HG03159 (cell line): ENCODE measurements at regions not wholly inside any gene's neighbourhood (a gene's known extent, or its start where the extent isn't known, plus 50 kb on each side); places are given as distances from the start of the nearest gene placed in this dataset.
A peak's percentile ranks its signal among the peaks of the same experiment; 100 is the strongest.

ENCODE experiments used
- ATAC-seq: cut with Tn5 transposase; IDR thresholded peaks from one replicate; pipeline ENCODE4 v1.9.1; 2021; ENCODE audit warnings: mild to moderate bottlenecking, moderate library complexity; ENCODE audit not compliant: unreplicated experiment

DNA sequence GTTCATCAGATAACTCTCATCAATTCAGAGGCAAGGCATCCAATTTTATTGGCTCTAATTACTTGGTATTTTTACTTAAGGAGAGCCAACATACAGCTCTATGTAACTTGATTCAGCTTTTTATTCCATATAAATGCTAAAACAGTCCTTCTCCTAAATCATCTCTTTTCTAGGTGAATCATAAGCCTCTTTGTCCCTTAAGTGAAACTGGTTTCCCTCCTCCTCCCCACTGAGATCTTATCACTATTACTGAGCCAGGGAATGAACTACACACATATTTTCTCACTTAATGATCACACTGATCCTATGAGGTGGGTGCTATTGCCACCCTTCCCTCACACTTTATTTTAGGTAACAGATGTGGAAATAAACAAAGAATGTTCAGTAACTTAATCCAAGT is 1143.8 kb downstream of the MAT2B start:
- no peak for ATAC-seq

- ATAC-seq: no peak
Measured at GRCh38 chr5:164650427-164650826, 1145.0 kb downstream of the MAT2B start.

GRCh38 chr5:164651546-164652275 is 1146.3 kb downstream of the MAT2B start:
- peak; percentile 76 for ATAC-seq

DNA sequence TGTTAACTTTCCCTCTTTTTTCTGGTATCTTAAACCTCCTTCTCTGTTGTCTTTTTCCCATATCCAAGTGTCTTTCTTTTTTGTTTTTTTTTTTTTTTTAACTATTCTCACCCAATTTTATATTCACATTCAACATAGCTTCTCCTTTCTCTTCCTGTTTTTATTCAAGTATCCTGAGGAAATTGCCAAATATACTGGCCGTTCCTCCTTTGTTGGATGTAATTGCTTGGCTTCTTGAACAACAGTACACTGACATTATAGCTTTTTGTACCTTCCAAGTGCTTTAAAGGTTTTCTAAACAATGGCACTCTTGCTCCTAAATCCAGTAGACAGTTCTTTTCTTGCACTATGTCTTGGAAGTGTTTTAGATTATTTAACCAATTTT is 1146.8 kb downstream of the MAT2B start:
- ATAC-seq: no peak

- ATAC-seq: no peak
Measured at GRCh38 chr5:164663198-164663989, 1158.0 kb downstream of the MAT2B start.

GRCh38 chr5:164671640-164672039 is 1166.2 kb downstream of the MAT2B start:
- no peak for ATAC-seq

GRCh38 chr5:164672205-164672604 is 1166.8 kb downstream of the MAT2B start:
- no peak for ATAC-seq

DNA sequence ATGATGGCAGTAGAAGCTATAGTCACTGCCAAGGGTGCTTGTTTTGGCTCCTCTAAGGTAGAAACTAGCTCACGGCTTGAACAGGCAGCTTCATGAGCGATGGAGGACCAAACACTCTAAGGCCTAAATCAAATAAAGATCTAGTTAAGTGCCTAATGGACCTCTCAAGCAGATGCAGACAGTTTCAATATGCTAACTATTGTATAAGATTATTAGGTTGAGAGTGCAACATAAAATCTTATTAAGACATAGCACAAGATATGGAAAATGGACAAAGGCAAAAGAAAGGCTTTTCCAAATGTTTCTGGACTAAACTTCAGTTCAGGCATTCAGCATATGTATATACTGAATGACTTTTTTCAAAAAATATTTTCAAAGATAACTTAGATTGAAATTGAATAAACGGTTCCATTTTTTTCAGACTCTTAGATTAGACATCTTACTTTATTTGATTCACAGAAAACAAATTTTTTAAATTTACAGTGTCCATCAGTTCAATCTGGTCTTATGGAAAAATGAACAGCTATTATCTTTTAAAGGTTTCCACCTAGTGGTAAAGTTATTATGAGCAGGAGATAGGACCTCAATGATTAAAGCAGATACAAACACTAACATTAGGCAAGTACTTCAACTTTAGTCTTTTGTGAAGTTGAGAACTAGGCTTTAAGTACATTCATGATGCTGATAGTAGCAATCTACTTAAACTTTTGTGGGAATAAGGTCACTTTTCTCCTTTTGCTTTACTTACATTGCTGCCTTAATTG is 1167.7 kb downstream of the MAT2B start:
- peak; percentile 72 for ATAC-seq

DNA sequence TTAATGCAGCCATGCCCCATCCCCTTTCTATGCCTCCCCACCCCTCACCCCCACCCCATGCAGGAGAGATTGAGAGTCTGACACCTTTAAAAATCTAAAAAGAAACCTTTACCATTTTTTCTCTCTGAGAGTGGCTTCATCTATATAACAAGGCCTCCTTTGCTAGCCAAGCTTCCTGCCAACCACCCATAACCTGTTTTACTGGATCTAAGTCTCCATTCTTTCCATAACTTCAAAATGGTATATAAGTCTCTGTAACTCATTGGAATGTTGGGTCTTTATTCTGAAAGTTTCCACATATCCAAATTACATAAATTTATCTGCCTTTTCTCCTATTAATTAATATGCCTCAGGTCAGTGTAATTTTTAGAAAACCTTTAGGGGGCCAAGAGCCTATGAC is 1174.0 kb downstream of the MAT2B start:
- ATAC-seq: no peak

GRCh38 chr5:164680216-164680615 is 1174.8 kb downstream of the MAT2B start:
- no peak for ATAC-seq

- ATAC-seq: no peak
Measured at GRCh38 chr5:164680812-164681520, 1175.5 kb downstream of the MAT2B start.

DNA sequence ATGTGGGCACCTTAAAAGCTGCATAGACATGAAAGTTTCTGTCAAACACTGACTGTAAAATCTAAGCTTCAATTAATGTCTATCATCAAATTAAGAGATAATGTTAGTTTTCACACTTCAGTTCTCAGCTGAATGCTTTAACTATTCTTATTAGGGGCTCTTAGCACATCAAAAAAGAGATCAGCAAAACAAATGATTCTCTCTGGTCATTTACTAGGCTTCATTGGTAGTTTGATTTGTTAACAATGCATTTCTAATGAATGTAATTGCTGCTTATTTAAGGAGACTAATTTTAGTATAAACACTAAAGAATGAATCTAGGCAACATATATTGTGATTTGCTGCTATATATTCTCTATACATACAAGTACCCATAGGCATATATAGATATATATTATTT is 1182.0 kb downstream of the MAT2B start:
- no peak for ATAC-seq

DNA sequence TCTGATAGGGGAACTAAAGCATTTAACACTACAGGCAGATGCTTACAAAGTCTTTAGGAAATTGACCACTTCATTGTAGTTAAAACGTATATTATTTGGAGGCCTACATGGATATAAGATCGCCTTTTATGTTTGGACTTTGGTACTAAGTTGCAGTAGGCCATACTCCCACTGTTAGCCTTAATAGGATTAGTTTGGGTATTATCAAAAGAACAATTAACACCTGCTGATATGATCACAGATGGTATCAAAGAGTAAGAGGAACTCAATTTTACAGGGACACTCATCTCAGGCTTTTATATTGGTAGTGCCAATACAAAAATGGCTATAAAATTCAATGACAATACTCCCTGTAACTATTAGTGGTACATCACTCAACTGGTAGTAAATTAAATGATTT is 1183.0 kb downstream of the MAT2B start:
- no peak for ATAC-seq

DNA sequence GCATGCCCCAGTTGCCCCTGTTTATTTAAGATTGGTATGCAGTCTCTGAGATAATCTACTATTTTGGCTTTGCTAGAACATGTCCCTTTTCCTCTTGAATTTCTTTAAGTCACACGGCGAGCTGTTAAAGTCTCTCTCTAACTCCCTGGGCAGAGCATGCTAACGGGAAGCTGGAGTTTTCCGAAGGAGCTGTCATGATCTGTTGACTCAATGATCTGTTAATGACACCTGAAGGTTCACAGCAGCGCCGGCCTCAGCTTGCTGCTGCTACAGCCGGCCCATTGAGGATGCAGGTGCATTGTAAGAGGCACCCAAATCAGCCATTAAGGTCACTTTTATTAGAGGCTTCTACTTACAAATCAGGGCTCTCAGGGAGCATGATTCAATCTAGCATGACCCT is 1203.4 kb downstream of the MAT2B start:
- ATAC-seq: no peak

- ATAC-seq: no peak
Measured at GRCh38 chr5:164713682-164714081, 1208.3 kb downstream of the MAT2B start.

DNA sequence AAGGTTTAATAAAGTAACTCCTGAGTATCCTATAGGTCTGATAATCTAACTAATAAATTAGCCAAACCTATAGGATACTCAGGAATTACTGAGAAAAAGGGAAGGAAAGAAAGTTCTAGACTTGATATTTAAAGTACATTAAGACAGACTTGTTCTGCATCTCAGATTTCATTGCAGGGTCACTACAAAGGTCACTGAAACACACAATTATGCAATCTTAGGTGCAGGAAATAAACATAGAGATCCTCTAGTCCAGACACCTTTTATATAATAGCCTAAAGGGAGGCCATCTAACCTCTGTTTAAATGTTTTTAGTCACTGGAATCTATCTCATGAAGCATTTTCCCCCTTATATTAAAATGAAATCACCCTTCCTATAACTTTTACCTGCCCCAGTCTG is 1215.7 kb downstream of the MAT2B start:
- ATAC-seq: no peak

GRCh38 chr5:164721656-164722055 is 1216.2 kb downstream of the MAT2B start:
- ATAC-seq: no peak

GRCh38 chr5:164722702-164723101 is 1217.3 kb downstream of the MAT2B start:
- ATAC-seq: no peak

- ATAC-seq: no peak
Measured at GRCh38 chr5:164727012-164727411, 1221.6 kb downstream of the MAT2B start.

- ATAC-seq: no peak
Measured at GRCh38 chr5:164728733-164729132, 1223.3 kb downstream of the MAT2B start.

GRCh38 chr5:164735334-164735733 is 1229.9 kb downstream of the MAT2B start:
- ATAC-seq: no peak
